HS-27A (cell line): ENCODE measurements at regions not wholly inside any gene's neighbourhood (a gene's known extent, or its start where the extent isn't known, plus 50 kb on each side); places are given as distances from the start of the nearest gene placed in this dataset.
"Not testable (repeated sequence)": the region's sequence is repeated elsewhere in the genome, so short reads cannot be mapped to it uniquely, and the experiment has no call there.

Source experiments
- DNase-seq: peaks from one replicate; pipeline ENCODE4 v3.0.0-alpha.2; 2012; ENCODE audit warnings: low read depth, missing footprints

GRCh38 chr1:221527886-221528624 lies 213.8 kb downstream of the DUSP10 start:
- DNase-seq: no peak

GRCh38 chr1:221530159-221530558 lies 211.7 kb downstream of the DUSP10 start:
- DNase-seq: not testable (repeated sequence)

- DNase-seq: no peak
Observed at GRCh38 chr1:221530791-221531190, 211.1 kb downstream of the DUSP10 start.

- no peak for DNase-seq
Observed at GRCh38 chr1:221532071-221532773, 209.7 kb downstream of the DUSP10 start.

GRCh38 chr1:221541296-221541695 lies 200.6 kb downstream of the DUSP10 start:
- no peak for DNase-seq

- DNase-seq: no peak
Observed at GRCh38 chr1:221543529-221544120, 198.3 kb downstream of the DUSP10 start.

- no peak for DNase-seq
Observed at GRCh38 chr1:221548942-221549341, 192.9 kb downstream of the DUSP10 start.

GRCh38 chr1:221549815-221550214 lies 192.1 kb downstream of the DUSP10 start:
- no peak for DNase-seq

GRCh38 chr1:221552792-221553191 lies 189.1 kb downstream of the DUSP10 start:
- DNase-seq: not testable (repeated sequence)

- no peak for DNase-seq
Observed at GRCh38 chr1:221555689-221556433, 186.0 kb downstream of the DUSP10 start.

- DNase-seq: no peak
Observed at GRCh38 chr1:221556435-221556834, 185.5 kb downstream of the DUSP10 start.

GRCh38 chr1:221557013-221557412 lies 184.9 kb downstream of the DUSP10 start:
- no peak for DNase-seq

- DNase-seq: no peak
Observed at GRCh38 chr1:221558396-221558795, 183.5 kb downstream of the DUSP10 start.

- DNase-seq: no peak
Observed at GRCh38 chr1:221559911-221560310, 182.0 kb downstream of the DUSP10 start.

GRCh38 chr1:221562542-221563475 lies 179.1 kb downstream of the DUSP10 start:
- DNase-seq: no peak

- DNase-seq: no peak
Observed at GRCh38 chr1:221563476-221563921, 178.4 kb downstream of the DUSP10 start.

GRCh38 chr1:221564891-221565290 lies 177.0 kb downstream of the DUSP10 start:
- DNase-seq: no peak

- no peak for DNase-seq
Observed at GRCh38 chr1:221565711-221566110, 176.2 kb downstream of the DUSP10 start.

- DNase-seq: no peak
Observed at GRCh38 chr1:221567859-221568507, 173.9 kb downstream of the DUSP10 start.

GRCh38 chr1:221573756-221574155 lies 168.1 kb downstream of the DUSP10 start:
- no peak for DNase-seq

- DNase-seq: no peak
Observed at GRCh38 chr1:221574529-221574928, 167.4 kb downstream of the DUSP10 start.
